ENCODE measurements at regions not wholly inside any gene's neighbourhood (a gene's known extent, or its start where the extent isn't known, plus 50 kb on each side); places are given as distances from the start of the nearest gene placed in this dataset.
"Not testable (repeated sequence)": the region's sequence is repeated elsewhere in the genome, so short reads cannot be mapped to it uniquely, and the experiment has no call there.

DNA sequence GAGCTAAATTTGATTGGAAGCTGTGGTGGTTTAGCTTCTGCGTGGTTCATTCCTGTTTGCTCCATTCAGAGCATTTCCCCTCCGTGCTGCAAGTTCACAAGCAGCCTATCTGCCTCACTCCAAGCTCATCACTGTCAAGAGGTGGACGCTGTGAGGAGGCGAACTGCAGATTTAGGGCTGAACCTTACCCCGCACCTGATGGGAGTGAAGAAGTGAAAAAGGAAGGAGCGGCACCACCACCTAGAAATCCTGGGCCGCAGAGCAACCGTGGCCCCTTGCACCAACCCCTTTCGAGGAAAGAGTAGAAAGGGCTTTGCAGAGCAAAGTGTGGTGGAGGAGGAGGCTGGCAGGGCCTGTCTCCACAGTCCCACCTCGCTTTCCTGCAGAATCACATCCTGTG lies 117.4 kb downstream of the IER5 start:
- DNase-seq = no peak

GRCh38 chr1:181206513-181206912 lies 118.0 kb downstream of the IER5 start:
- DNase-seq = no peak

DNA sequence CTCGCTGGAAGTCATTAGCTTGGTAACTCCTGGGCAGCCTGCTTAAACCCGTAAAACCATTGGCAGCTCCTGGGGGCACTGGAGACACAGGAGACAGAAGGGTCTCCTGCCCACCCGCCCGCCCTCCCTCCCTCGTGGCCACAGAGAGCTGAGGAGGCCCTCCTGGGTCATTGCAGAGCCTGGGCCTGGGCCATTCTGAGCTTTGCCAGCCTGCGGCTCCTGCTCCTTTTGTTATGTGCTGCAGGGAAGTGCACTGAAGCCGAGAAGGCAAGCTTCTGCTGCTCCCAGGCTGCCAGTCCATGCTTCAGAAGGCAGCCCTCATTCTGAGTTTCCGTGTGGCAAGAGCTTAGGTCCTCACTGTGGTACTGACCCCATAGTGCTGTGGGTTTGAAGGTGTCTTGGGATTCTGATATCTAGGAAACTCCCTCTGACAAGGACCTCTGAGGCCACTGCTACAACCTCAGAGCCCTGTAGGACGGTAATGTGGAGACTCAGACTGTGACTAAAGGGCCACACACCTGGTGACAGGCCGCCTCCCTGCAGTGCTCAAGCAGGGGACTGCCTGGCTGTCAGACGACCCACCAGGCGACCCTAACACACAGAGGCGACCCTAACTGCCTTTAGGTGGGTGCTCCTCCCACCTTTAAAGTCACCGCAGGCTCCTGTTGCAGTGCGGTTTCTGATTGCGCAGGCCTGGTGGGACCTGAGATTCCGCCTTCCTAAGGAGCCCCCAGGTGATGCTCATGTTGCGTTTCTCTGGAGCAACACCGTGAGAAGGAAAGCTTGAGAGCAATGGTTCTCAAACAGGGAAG lies 118.7 kb downstream of the IER5 start:
- DNase-seq = no peak

GRCh38 chr1:181208083-181208482 lies 119.6 kb downstream of the IER5 start:
- no peak for DNase-seq

- no peak for DNase-seq
Measured at GRCh38 chr1:181208967-181209366, 120.5 kb downstream of the IER5 start.

DNA sequence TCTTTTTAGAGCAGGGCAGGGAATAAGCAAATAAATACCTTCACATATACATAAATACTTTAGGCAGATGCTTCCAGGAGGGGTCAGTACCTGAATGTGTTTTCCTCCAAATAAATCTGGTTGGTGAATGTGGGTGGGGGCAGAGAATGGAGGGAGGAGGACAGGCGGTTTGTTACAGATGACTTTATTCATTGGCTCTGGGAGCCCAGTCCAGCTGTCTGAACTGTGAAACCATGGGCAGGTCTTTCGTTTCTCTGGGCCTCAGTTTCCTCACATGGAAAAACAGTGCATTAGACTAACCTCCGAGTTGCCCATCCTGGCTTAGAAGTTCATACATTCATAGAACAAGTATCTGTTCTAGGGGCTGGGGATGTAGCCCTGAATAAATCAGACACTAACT lies 124.6 kb downstream of the IER5 start:
- no peak for DNase-seq

DNA sequence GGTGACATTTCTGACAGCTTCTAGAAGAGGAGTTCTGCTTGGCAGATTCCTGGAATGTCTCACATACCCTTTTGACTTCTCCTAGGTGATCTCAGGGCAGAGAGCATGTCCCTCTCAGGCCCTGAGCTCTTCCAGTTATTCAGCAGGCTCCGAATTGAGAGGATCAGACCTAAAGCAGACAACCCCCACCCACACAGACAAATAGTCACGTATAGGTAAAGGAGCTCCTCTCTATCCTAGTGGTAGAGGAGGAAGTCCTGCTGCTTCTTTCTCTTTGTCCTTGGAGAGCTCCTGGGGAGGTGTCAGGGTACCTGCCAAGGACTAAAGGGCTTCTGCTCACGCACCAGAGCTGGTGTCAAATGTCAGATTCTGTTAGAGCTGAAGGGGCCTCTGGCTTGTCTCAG lies 128.1 kb downstream of the IER5 start:
- no peak for DNase-seq

DNA sequence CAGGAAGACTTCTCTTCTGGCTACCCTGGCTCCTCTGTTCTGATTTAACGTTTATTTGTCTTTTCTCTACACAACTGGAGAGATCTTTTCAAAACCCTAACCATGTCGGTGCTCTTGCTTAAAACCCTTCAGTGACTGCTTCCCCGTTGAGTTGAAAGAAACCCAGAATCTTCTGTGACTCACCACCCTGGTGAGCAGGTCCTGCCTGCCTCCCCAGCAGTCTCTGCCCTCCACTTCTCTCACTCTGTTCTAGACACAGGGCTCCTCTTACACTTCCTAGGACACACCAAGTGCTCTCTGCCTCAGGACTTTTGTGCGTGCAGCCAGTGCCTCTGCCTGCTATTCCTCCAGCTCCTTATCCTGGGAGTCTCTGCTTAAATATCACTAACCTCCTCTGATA lies 131.4 kb downstream of the IER5 start:
- no peak for DNase-seq

DNA sequence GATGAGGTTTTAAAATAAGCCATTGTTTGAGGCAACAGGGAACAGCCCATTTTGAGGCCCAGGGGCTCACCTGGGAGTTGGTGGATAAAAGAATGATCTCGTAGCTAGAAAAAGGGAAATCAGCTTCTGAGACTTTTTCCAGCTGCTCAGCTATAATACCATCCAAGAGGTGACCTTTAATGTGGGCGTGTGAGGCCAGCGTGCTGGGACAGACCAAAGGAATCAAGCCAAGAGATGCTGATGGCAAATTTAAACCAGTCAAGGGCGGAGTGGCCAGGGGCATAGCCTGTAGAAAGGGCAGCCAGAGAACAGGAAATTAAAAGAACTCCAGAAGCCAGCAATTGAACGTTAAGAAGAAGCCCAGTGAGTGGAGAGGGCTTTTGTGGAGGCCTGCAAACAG lies 132.6 kb downstream of the IER5 start:
- no peak for DNase-seq

GRCh38 chr1:181222972-181223505 lies 134.5 kb downstream of the IER5 start:
- no peak for DNase-seq

- DNase-seq = not testable (repeated sequence)
Measured at GRCh38 chr1:181226728-181227127, 138.2 kb downstream of the IER5 start.

- no peak for DNase-seq
Measured at GRCh38 chr1:181239086-181239485, 150.6 kb downstream of the IER5 start.

- not testable (repeated sequence) for DNase-seq
Measured at GRCh38 chr1:181246320-181246719, 157.8 kb downstream of the IER5 start.

DNA sequence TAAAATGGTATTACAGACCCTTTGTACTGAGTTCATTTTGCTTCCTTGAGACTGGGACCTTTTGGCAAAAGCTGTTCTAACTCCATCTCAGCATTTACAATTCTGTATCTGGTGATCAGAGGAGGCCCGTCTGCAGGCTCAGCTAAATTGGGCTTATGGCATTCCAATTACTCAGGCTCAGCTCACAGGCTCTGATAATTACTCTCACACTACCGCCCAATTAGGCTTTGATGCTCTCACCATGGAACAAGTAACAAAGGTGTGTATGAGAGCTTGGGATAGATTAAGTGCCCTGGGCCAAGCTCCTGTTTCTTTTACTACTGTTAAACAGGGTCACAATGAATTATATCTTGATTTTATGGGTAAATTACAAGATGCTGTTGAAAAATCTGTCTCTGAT lies 159.9 kb downstream of the IER5 start:
- not testable (repeated sequence) for DNase-seq

DNA sequence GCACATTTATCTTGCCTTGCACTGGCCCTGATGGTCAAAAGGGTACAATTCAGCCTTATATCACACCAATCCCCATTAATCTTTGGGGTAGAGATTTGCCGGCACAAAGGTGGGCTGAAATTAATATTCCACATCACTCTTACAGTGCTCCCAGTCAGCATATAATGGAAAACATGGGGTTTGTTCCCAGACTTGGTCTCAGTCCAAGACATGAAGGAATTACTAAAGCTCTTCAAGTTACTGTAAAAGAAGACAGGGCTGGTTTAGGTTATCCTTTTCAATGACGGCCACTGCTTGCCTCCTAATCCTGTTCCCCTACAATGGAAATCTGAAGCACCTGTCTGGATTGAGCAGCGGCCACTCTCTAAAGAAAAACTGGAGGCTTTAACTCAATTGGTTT lies 160.7 kb downstream of the IER5 start:
- no peak for DNase-seq

GRCh38 chr1:181250038-181250437 lies 161.5 kb downstream of the IER5 start:
- no peak for DNase-seq

GRCh38 chr1:181251001-181251712 lies 162.7 kb downstream of the IER5 start:
- DNase-seq = peak; percentile 68

DNA sequence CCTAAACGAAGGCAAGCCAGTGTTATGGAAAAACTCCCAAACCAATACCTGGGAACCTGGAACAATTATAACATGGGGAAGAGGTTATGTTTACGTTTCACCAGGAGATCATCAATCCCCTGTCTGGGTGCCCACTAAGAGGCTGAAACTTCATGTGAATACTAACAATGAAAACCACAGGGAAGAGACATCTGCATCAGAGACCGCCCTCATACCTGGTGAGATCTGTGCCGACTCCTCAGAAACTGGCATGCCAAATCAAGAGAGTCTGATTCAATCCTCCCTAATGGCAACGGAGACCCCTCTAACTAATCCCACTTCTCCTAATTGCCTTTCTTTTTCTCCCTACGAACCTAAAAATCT lies 163.2 kb downstream of the IER5 start:
- no peak for DNase-seq

GRCh38 chr1:181253601-181254000 lies 165.1 kb downstream of the IER5 start:
- not testable (repeated sequence) for DNase-seq

- DNase-seq = peak; percentile 97
Measured at GRCh38 chr1:181255270-181255929, 166.9 kb downstream of the IER5 start.

DNA sequence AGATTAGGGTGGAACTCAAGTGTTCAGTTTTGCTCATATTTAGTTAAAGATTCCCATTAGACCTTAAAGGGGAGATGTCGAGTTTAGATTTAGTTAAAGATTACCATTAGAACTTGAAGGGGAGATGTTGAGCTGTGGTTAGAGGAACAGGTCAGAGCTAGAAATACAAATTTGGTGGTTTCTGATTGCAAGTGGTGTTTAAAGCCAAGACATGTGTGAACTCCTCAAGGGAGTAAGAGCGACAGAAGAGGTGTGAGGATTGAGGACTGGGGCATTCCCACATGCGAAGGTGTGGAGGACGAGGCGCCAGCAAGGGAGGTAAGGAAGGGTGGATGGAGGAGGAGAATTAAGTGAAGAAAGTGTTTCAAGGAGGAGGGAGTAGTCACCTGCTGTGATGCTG lies 168.6 kb downstream of the IER5 start:
- no peak for DNase-seq

GRCh38 chr1:181259026-181259745 lies 170.7 kb downstream of the IER5 start:
- DNase-seq = no peak

DNA sequence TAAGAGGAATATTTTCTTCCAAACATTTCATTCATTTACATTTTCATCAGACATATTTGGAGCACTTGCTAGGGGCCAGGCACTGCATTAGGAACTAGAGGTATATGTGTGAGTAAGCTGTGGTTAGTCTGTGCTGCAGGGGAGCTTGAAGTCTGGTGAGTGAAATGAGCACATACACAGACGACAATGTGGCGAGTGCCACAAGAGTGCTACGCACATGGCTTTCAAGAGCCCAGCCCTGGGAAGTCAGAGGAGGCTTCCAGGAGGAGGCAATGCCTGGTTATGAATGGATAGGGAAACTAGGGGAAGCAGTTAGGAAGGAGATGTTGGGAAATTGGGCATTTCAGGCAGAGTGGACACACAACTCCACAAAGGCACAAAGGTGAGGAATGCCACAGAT lies 171.8 kb downstream of the IER5 start:
- no peak for DNase-seq

All from fibroblast of skin of right quadriceps (primary cell).